OCI-LY3 (cell line): ENCODE measurements at regions not wholly inside any gene's neighbourhood (a gene's known extent, or its start where the extent isn't known, plus 50 kb on each side); places are given as distances from the start of the nearest gene placed in this dataset.

Source experiments
- H2AFZ ChIP-seq: fragments of 200-600, 300-600 bp; shearing (Covaris generic); 2 replicates; pipeline ENCODE4 v1.6.0; 2014; ENCODE audit warnings: antibody characterized with exemption, low read depth, low read length
- H3K27ac ChIP-seq: fragments of 200-600, 300-600 bp; sonication (generic); 2 replicates; pipeline ENCODE4 v1.5.1; 2014; ENCODE audit warnings: mild to moderate bottlenecking, low read length, moderate library complexity, mixed read lengths
- H3K27me3 ChIP-seq: fragments of 200-600, 300-600 bp; sonication (generic); 2 replicates; pipeline ENCODE4 v1.6.1; 2014; ENCODE audit warnings: low read depth, low read length, mixed read lengths
- H3K36me3 ChIP-seq: fragments of 200-600, 300-600 bp; sonication (generic); replicated peaks from 2 replicates; pipeline ENCODE3; 2014; ENCODE audit warnings: low read depth, low read length, mixed read lengths
- H3K4me1 ChIP-seq: fragments of 300-600, 200-600 bp; sonication (generic); 2 replicates; pipeline ENCODE4 v1.6.1; 2014; ENCODE audit warnings: low read length, mixed read lengths
- H3K4me2 ChIP-seq: fragments of 200-600, 300-600 bp; sonication (generic); 2 replicates; pipeline ENCODE4 v1.6.1; 2014; ENCODE audit warnings: low read length, mixed read lengths
- H3K4me3 ChIP-seq: fragments of 300-600, 200-600 bp; sonication (generic); 2 replicates; pipeline ENCODE4 v1.5.1; 2014; ENCODE audit warnings: antibody characterized with exemption, mild to moderate bottlenecking, low read length, moderate library complexity
- H3K79me2 ChIP-seq: fragments of 300-600, 200-600 bp; shearing (Covaris generic); 2 replicates; pipeline ENCODE4 v1.6.1; 2014; ENCODE audit warnings: mild to moderate bottlenecking, low read length, mixed read lengths
- H3K9ac ChIP-seq: fragments of 300-600, 200-600 bp; shearing (Covaris generic); 2 replicates; pipeline ENCODE4 v1.6.0; 2014; ENCODE audit warnings: mild to moderate bottlenecking, low read length, moderate library complexity
- H3K9me3 ChIP-seq: fragments of 200-600, 300-600 bp; shearing (Covaris generic); 2 replicates; pipeline ENCODE4 v1.6.1; 2014; ENCODE audit warnings: low read length, mixed read lengths; ENCODE audit not compliant: insufficient read depth
- H4K20me1 ChIP-seq: fragments of 200-600, 300-600 bp; sonication (generic); 2 replicates; pipeline ENCODE4 v1.6.1; 2016; ENCODE audit warnings: low read length, mixed read lengths; ENCODE audit not compliant: insufficient read depth
- EZH2phosphoT487 ChIP-seq: fragments of 200-600 bp; shearing (Covaris generic); IDR thresholded peaks from 2 replicates; pipeline ENCODE4 v1.6.1; 2018; ENCODE audit warnings: antibody characterized with exemption, mixed run types, low read depth
- TF ChIP-seq, protein P1 (sequence below): fragments of 200-600, 300-600 bp; sonication (generic); IDR thresholded peaks from 2 replicates; pipeline ENCODE4 v1.5.1; 2014; ENCODE audit warnings: antibody characterized with exemption, low read length, low read depth

GRCh38 chr5:174446988-174447387 is 277.4 kb upstream of the MSX2 start:
- H3K79me2 ChIP-seq = no peaks in the 10 kb centered on the region
- H3K4me3 ChIP-seq = no peak overlapping the region
- TF ChIP-seq, protein P1, sequence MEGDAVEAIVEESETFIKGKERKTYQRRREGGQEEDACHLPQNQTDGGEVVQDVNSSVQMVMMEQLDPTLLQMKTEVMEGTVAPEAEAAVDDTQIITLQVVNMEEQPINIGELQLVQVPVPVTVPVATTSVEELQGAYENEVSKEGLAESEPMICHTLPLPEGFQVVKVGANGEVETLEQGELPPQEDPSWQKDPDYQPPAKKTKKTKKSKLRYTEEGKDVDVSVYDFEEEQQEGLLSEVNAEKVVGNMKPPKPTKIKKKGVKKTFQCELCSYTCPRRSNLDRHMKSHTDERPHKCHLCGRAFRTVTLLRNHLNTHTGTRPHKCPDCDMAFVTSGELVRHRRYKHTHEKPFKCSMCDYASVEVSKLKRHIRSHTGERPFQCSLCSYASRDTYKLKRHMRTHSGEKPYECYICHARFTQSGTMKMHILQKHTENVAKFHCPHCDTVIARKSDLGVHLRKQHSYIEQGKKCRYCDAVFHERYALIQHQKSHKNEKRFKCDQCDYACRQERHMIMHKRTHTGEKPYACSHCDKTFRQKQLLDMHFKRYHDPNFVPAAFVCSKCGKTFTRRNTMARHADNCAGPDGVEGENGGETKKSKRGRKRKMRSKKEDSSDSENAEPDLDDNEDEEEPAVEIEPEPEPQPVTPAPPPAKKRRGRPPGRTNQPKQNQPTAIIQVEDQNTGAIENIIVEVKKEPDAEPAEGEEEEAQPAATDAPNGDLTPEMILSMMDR = no peak
- no peak for TF ChIP-seq EZH2phosphoT487

GRCh38 chr5:174448041-174448440 is 276.3 kb upstream of the MSX2 start:
- TF ChIP-seq, protein P1 = no peak
- TF ChIP-seq EZH2phosphoT487 = no peak
- H3K36me3 ChIP-seq = no peaks in the 10 kb centered on the region
- H3K4me2 ChIP-seq = no peak overlapping the region
- no peak overlapping the region for H3K4me3 ChIP-seq
- no peak overlapping the region for H2AFZ ChIP-seq
- H3K9ac ChIP-seq = no peak overlapping the region
- H4K20me1 ChIP-seq = no peaks in the 10 kb centered on the region
- H3K27ac ChIP-seq = no peak overlapping the region
- H3K4me1 ChIP-seq = no peaks in the 10 kb centered on the region
- H3K79me2 ChIP-seq = no peaks in the 10 kb centered on the region
- H3K27me3 ChIP-seq = peaks cover 4% of the 10 kb centered on the region; the same call in 1 of the 2 replicates
- H3K9me3 ChIP-seq = no peaks in the 10 kb centered on the region

More at GRCh38 chr5:174446988-174447387, 277.4 kb upstream of the MSX2 start:
- Histone ChIP-seq H4K20me1 (no peaks in the 10 kb centered on the region), H3K36me3 (no peaks in the 10 kb centered on the region), H2AFZ (no peak overlapping the region), H3K4me1 (no peaks in the 10 kb centered on the region), H3K9ac (no peak overlapping the region), H3K27me3 (0 out of 2 replicates have a peak, but pooled peaks cover 4% of the 10 kb centered on the region), H3K4me2 (no peak overlapping the region), H3K27ac (no peak overlapping the region), H3K9me3 (no peaks in the 10 kb centered on the region)

DNA sequence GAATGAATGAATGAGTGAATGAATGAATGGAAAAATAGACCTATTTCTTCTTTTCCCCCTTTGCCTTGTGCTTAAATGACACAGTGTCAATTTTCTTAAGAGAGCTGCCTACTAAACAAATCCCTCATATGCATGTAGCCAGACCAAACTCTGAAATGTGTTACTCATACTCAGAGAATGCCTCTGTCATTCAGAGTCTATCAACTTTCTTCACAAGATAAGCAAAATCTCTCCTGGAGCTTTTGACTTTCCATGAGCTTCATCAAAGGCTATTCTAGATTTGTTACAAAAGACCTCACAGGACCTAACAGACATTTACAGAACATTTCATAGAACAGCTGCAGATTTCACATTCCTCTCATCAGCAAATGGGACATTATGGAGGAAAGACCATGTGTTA is 275.7 kb upstream of the MSX2 start:
- H4K20me1 ChIP-seq = no peaks in the 10 kb centered on the region
- peaks cover 4% of the 10 kb centered on the region; the same call in 1 of the 2 replicates for H3K27me3 ChIP-seq
- H3K27ac ChIP-seq = no peak overlapping the region
- H3K4me1 ChIP-seq = no peaks in the 10 kb centered on the region
- no peak overlapping the region for H2AFZ ChIP-seq
- no peaks in the 10 kb centered on the region for H3K9me3 ChIP-seq
- no peak for TF ChIP-seq EZH2phosphoT487
- TF ChIP-seq, protein P1 = no peak
- no peak overlapping the region for H3K9ac ChIP-seq
- no peaks in the 10 kb centered on the region for H3K79me2 ChIP-seq
- H3K36me3 ChIP-seq = no peaks in the 10 kb centered on the region
- no peak overlapping the region for H3K4me3 ChIP-seq
- H3K4me2 ChIP-seq = no peak overlapping the region

GRCh38 chr5:174453690-174454089 is 270.7 kb upstream of the MSX2 start:
- Histone ChIP-seq H4K20me1 (no peaks in the 10 kb centered on the region), H3K9ac (no peak overlapping the region), H3K4me2 (no peak overlapping the region), H3K9me3 (no peaks in the 10 kb centered on the region), H3K79me2 (no peaks in the 10 kb centered on the region), H3K4me3 (no peak overlapping the region), H3K27ac (no peak overlapping the region), H3K4me1 (no peaks in the 10 kb centered on the region), H3K36me3 (no peaks in the 10 kb centered on the region), H3K27me3 (peaks cover 12% of the 10 kb centered on the region), H2AFZ (no peak overlapping the region)
- TF ChIP-seq, protein P1 = no peak
- no peak for TF ChIP-seq EZH2phosphoT487
